AG08396 (cell line): ENCODE measurements at regions not wholly inside any gene's neighbourhood (a gene's known extent, or its start where the extent isn't known, plus 50 kb on each side); places are given as distances from the start of the nearest gene placed in this dataset.

ENCODE experiments used
- DNase-seq: peaks from one replicate; pipeline ENCODE4 v3.0.0; 2012; ENCODE audit warnings: low spot score, mixed read lengths

- no peak for DNase-seq
Observed at GRCh38 chr6:71124340-71124739, 164.3 kb upstream of the OGFRL1 start.

- no peak for DNase-seq
Observed at GRCh38 chr6:71125216-71125615, 163.4 kb upstream of the OGFRL1 start.

DNA sequence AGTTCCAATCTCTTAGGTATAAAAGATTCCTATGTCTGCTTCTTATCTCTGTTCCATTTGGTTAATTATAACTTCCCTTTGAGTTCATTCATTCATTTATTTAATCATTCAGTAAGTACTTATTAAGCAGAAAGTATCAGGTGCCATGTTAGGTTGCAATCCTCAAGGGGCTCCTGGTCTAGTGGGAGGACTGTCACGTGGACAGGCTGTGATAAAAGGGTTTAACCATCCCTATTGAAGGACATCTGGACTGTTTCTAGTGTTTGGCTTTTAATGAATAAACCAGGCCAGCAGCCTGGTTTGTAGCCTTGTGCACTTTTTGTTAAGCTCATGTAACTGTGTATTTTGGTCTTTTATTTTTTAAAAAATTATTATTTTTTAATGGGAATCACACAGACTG is 162.1 kb upstream of the OGFRL1 start:
- DNase-seq: no peak

- DNase-seq: no peak
Observed at GRCh38 chr6:71127374-71127773, 161.2 kb upstream of the OGFRL1 start.

DNA sequence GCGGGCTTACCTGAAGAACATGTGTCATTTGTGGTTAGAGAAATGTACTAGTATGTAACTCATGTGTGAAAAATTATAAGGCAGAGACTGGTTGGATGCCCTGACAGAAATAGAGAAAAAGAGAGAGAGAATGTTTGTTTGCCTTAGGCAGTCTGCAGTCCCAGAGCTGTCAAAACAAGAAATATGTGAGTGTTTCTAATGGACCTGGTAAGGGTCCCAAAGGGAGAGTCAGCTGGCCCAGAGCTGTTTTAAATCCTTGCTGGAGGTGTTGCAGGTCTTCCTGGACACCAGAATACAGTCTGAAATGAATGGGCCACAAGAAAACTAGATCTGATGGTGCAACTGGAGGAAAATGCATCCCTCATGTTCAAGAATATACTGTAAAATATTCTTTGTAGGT is 158.3 kb upstream of the OGFRL1 start:
- no peak for DNase-seq

GRCh38 chr6:71134929-71135642 is 153.5 kb upstream of the OGFRL1 start:
- DNase-seq: no peak

GRCh38 chr6:71137973-71138372 is 150.6 kb upstream of the OGFRL1 start:
- no peak for DNase-seq

GRCh38 chr6:71138376-71138775 is 150.2 kb upstream of the OGFRL1 start:
- DNase-seq: no peak

- no peak for DNase-seq
Observed at GRCh38 chr6:71139249-71139648, 149.4 kb upstream of the OGFRL1 start.

DNA sequence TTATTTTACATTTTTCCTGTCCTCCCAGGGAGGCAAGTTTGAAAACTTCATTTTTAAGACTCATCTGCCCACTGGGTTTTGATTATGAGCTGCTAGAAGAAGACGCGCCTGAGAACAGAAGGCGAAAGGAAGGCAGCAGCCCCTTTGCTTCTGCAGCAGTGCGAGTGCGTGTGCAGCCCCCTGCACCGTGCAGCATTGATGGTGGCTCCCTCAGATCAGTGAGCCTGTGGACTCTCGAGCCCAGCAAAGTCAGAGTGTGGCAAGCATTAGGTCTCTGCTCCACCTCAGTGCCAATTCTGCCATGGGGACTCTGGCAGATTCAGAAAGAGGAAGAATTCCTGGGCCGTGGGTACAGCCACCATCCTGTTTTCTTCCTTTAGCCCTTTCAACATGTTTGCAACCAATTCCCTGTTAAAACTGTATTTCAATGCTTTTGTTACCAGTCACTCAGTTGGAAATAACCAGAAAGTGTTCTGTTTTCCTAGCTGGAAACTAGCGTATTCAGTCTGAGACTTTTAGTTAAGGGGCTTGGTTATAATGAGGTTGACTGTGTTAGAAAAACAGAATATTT is 134.8 kb upstream of the OGFRL1 start:
- DNase-seq: no peak

DNA sequence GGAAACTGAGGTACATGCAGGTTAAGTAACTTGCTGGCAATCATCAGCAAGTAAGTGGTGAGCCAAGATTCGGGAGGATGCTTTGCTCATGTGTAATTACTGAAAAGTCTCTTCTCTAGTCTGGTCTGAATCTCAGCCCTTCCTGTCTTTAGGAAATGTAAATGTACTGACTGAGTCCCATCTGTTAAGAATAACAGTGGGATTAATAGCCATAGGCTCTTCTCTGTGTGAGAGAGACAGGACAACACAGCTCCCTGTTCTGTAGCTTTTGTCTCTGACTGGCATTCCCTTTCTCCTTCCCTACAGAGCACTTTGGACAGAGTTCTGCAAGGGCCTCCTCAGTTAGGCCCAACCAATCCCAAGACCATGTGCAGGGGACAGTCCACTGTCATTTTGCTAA is 131.3 kb upstream of the OGFRL1 start:
- no peak for DNase-seq

- no peak for DNase-seq
Observed at GRCh38 chr6:71164890-71165289, 123.7 kb upstream of the OGFRL1 start.

DNA sequence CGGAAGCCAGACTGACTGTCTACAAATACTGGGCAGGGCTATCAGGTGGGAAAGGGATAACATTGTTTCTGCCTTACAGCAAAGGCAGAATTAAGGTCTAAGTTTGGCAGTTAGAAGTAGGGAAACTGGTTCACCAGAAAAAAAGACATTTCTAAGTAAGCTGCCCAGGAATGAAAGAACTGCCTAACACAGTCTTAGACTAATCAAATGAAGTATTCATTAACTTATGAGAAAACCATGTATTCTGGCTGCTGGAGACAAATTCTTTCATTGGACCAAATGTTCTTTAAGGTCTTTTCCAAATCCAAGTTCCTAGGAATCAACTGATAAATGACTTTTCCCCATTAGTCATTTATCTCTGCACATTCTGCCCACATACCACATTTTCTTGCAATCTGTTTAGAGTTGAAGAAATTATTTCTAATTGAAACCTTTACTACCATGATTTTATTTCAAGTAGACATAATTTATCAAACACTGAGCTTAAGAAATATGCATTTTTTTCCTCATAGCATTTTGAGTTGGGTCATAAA is 120.3 kb upstream of the OGFRL1 start:
- DNase-seq: no peak

GRCh38 chr6:71171497-71172070 is 117.0 kb upstream of the OGFRL1 start:
- no peak for DNase-seq

DNA sequence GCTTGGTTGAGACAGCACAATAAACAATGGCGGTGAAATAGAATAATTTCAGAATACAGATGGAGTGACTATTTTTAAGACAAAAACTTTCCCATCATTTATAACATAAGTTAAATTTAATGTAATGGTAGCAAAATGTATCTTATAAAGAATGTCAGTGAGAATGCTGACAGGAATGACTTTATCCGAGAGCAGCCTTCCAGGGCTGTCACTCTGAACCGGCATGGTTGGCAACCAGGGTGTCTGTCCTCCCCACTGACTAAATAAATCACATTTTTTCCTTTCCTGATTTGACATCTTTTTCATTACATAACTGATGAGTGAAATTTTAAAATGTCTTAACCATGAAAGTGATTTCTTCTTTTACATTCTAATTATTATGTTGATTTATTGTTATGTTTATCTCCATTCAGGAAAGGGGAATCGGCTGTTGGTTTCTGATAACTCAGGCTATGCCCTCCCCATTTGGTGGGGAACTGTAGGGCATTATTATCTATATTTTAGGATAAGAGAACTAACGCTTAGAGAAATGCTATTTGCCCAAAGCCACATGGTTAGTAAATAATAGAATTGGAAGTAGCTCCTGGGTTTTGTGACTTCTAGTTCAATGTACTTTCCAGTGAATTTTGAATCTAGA is 109.2 kb upstream of the OGFRL1 start:
- DNase-seq: no peak

GRCh38 chr6:71181565-71181964 is 107.0 kb upstream of the OGFRL1 start:
- peak; percentile 81 for DNase-seq

DNA sequence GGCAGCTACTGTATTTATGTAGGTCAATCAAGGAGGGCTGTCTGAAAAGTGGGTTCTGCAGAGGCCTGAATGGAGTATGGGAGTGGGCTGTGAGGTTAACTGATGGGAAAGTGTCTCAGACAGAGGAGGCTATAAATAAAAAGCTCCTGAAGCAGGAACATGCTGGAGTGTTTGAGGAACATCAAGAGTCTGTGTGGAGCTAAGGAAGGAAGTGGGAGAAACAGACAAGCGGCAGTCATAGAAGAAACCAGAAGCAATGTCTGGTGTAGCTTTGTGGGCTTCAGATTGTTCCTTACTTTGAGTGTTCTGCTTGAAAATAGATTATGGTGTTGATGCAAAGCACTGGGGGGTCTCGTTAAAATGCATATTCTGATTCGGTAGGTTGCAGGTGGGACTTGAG is 101.5 kb upstream of the OGFRL1 start:
- no peak for DNase-seq

- DNase-seq: no peak
Observed at GRCh38 chr6:71190809-71191208, 97.8 kb upstream of the OGFRL1 start.

GRCh38 chr6:71194724-71195123 is 93.9 kb upstream of the OGFRL1 start:
- peak; percentile 58 for DNase-seq

DNA sequence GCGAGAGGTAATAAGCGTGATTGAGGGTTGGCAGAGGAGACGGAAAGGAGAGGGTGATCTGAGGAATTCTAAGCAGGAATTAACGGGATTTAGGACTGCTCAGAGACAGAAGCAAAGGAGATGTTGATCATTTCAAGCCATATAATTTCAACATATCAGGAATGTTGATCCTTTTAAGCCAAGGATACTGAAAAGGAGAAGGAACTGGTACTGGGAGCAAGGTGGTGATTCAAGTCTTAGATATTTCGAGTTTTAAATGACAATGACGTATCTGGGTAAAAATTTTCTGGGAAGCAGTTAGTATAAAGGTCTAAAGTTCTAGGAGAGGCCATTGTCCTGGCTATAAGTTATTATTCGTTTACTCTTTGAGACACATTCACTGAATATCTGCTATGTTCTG is 91.3 kb upstream of the OGFRL1 start:
- no peak for DNase-seq

GRCh38 chr6:71197780-71198179 is 90.8 kb upstream of the OGFRL1 start:
- no peak for DNase-seq

DNA sequence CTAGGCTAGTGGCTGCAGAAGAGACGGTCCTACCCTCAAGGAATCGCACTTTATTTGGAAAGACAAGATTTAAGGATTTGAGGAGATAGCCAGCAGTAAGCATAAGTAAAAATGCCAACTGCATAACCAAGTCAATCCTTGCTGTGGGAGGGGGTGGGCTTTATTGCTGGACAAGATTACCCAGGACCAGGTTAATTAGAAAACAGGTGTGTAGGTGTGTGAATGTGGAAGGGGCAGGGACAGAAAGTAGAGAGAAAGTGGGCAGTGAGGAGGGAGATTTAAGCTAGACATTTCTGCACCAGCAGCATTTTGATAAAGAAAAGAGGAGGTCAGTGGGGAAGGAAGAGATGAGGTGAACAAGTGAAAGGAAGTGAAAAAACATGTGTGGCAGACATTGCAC is 89.7 kb upstream of the OGFRL1 start:
- no peak for DNase-seq

DNA sequence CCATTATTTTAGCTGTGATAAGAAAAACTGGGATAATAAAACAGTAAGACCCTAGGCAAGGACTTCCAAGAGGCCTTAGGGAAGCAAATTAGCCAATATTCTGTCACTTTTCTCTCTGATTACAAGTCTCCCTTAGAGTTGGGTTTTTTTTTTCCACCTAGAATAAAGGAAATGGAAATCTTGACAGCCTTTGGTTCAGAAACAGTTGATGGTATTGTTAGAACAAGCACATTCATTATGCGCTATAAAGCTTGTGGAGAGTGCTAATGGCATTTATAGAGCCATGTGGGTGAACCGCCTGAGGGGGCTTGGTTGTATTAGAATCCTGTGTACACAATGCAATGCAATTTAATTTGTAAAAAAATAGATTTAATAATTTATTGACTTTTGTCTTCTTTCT is 88.9 kb upstream of the OGFRL1 start:
- no peak for DNase-seq
